ENCODE measurements at regions not wholly inside any gene's neighbourhood (a gene's known extent, or its start where the extent isn't known, plus 50 kb on each side); places are given as distances from the start of the nearest gene placed in this dataset.
"Not testable (repeated sequence)": the region's sequence is repeated elsewhere in the genome, so short reads cannot be mapped to it uniquely, and the experiment has no call there.

DNA sequence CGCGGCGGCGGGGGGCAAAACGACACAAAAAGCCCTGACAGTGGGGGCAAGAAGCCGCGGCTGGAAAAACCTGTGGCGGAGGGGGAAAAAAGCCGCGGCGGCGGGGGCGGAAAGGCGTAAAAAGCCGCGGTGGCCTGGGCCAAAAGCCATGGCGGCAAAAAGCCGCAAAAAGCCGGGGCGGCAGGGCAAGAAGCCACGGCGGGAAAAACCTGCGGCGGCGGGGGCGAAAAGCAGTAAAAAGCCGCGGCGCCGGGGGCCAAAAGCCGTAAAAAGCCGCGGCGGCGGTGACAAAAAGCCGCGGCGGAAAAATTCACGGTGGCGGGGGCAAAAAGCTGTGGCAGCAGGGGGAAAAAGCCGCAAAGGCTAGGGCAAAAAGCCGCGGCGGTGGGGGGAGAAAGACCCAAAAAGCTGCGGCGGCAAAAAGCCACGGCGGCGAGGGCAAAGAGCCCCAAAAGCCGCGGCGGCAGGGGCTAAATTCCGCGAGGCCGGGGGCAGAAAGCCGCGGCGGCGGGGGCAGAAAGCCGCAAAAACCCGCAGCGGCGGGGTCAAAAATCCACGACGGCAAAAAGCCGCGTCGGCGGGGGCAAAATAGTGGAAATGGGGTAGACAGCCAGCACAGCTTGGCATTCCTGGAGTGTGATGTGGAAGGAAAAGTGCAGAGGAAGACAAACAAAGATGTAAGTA, 165.2 kb upstream of the TP53TG3C start:
- TF ChIP-seq POLR2A, POLR2AphosphoS5 (IDR thresholded peaks at IDR 0.05): not testable (repeated sequence)
- TF ChIP-seq, protein P1, sequence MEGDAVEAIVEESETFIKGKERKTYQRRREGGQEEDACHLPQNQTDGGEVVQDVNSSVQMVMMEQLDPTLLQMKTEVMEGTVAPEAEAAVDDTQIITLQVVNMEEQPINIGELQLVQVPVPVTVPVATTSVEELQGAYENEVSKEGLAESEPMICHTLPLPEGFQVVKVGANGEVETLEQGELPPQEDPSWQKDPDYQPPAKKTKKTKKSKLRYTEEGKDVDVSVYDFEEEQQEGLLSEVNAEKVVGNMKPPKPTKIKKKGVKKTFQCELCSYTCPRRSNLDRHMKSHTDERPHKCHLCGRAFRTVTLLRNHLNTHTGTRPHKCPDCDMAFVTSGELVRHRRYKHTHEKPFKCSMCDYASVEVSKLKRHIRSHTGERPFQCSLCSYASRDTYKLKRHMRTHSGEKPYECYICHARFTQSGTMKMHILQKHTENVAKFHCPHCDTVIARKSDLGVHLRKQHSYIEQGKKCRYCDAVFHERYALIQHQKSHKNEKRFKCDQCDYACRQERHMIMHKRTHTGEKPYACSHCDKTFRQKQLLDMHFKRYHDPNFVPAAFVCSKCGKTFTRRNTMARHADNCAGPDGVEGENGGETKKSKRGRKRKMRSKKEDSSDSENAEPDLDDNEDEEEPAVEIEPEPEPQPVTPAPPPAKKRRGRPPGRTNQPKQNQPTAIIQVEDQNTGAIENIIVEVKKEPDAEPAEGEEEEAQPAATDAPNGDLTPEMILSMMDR (IDR thresholded peaks at IDR 0.05 in 8 of 11, conservative IDR thresholded peaks at IDR 0.05 in 3 of 11): not testable (repeated sequence)
